ENCODE measurements at regions not wholly inside any gene's neighbourhood (a gene's known extent, or its start where the extent isn't known, plus 50 kb on each side); places are given as distances from the start of the nearest gene placed in this dataset.
"Not testable (repeated sequence)": the region's sequence is repeated elsewhere in the genome, so short reads cannot be mapped to it uniquely, and the experiment has no call there.

GRCh38 chr7:15096853-15097252, 194.3 kb upstream of the DGKB start:
- ChIA-PET POLR2A (no interaction called here), CTCF (no interaction called here)
- Mint-ChIP-seq H3K4me3 (no peak overlapping the region), H3K36me3 (ENCODE audit: low read depth) (no peaks in the 10 kb centered on the region), H3K9me3 (ENCODE audit: low read depth) (peaks cover 2% of the 10 kb centered on the region), H3K4me1 (no peaks in the 10 kb centered on the region), H3K27me3 (no peaks in the 10 kb centered on the region), H3K27ac (no peak overlapping the region)
- DNase-seq (no peak), ATAC-seq (no peak)
- intact Hi-C loops (cut with DNase I, micrococcal nuclease), result no loop called here

- H3K9me3 Mint-ChIP-seq (ENCODE audit: low read depth), result no peaks in the 10 kb centered on the region
- no peak overlapping the region for H3K4me3 Mint-ChIP-seq
- ChIA-PET POLR2A (no interaction called here), CTCF (no interaction called here)
- DNase-seq, result no peak
- intact Hi-C loops (cut with DNase I, micrococcal nuclease), result no loop called here
- no peak overlapping the region for H3K27ac Mint-ChIP-seq
- no peak for ATAC-seq
- no peaks in the 10 kb centered on the region for H3K36me3 Mint-ChIP-seq (ENCODE audit: low read depth)
- no peaks in the 10 kb centered on the region for H3K27me3 Mint-ChIP-seq
- no peaks in the 10 kb centered on the region for H3K4me1 Mint-ChIP-seq
These were observed 192.4 kb upstream of the DGKB start for GRCh38 chr7:15094989-15095388.

GRCh38 chr7:15087771-15088170, 185.2 kb upstream of the DGKB start:
- Mint-ChIP-seq H3K27ac (no peak overlapping the region), H3K9me3 (ENCODE audit: low read depth) (no peaks in the 10 kb centered on the region), H3K4me3 (no peak overlapping the region), H3K36me3 (ENCODE audit: low read depth) (no peaks in the 10 kb centered on the region), H3K27me3 (no peaks in the 10 kb centered on the region), H3K4me1 (no peaks in the 10 kb centered on the region)
- ATAC-seq, result no peak
- no peak for DNase-seq
- CTCF ChIA-PET, result no interaction called here
- POLR2A ChIA-PET, result no interaction called here
- intact Hi-C loops (cut with DNase I, micrococcal nuclease), result no loop called here

- no peaks in the 10 kb centered on the region for H3K9me3 Mint-ChIP-seq (ENCODE audit: low read depth)
- ChIA-PET POLR2A (no interaction called here), CTCF (no interaction called here)
- no peaks in the 10 kb centered on the region for H3K36me3 Mint-ChIP-seq (ENCODE audit: low read depth)
- H3K4me3 Mint-ChIP-seq, result no peak overlapping the region
- ATAC-seq, result no peak
- no peaks in the 10 kb centered on the region for H3K4me1 Mint-ChIP-seq
- H3K27me3 Mint-ChIP-seq, result no peaks in the 10 kb centered on the region
- no peak overlapping the region for H3K27ac Mint-ChIP-seq
- no peak for DNase-seq
- intact Hi-C loops (cut with DNase I, micrococcal nuclease), result no loop called here
These were observed 184.3 kb upstream of the DGKB start for GRCh38 chr7:15086862-15087261.

- no peak overlapping the region for H3K4me3 Mint-ChIP-seq
- no peaks in the 10 kb centered on the region for H3K9me3 Mint-ChIP-seq (ENCODE audit: low read depth)
- no peak for DNase-seq
- no peaks in the 10 kb centered on the region for H3K4me1 Mint-ChIP-seq
- ChIA-PET CTCF (no interaction called here), POLR2A (no interaction called here)
- H3K27ac Mint-ChIP-seq, result no peak overlapping the region
- no peak for ATAC-seq
- H3K27me3 Mint-ChIP-seq, result no peaks in the 10 kb centered on the region
- intact Hi-C loops (cut with DNase I, micrococcal nuclease), result no loop called here
- no peaks in the 10 kb centered on the region for H3K36me3 Mint-ChIP-seq (ENCODE audit: low read depth)
These were observed 183.6 kb upstream of the DGKB start for GRCh38 chr7:15086131-15086611.

GRCh38 chr7:15085366-15085765, 182.8 kb upstream of the DGKB start:
- ATAC-seq (no peak), DNase-seq (no peak)
- no peaks in the 10 kb centered on the region for H3K4me1 Mint-ChIP-seq
- no peaks in the 10 kb centered on the region for H3K9me3 Mint-ChIP-seq (ENCODE audit: low read depth)
- no peaks in the 10 kb centered on the region for H3K27me3 Mint-ChIP-seq
- H3K36me3 Mint-ChIP-seq (ENCODE audit: low read depth), result no peaks in the 10 kb centered on the region
- intact Hi-C loops (cut with DNase I, micrococcal nuclease), result no loop called here
- no peak overlapping the region for H3K27ac Mint-ChIP-seq
- no peak overlapping the region for H3K4me3 Mint-ChIP-seq
- ChIA-PET POLR2A (no interaction called here), CTCF (no interaction called here)

- no peaks in the 10 kb centered on the region for H3K4me1 Mint-ChIP-seq
- intact Hi-C loops (cut with DNase I, micrococcal nuclease), result no loop called here
- ATAC-seq (no peak), DNase-seq (no peak)
- H3K9me3 Mint-ChIP-seq (ENCODE audit: low read depth), result no peaks in the 10 kb centered on the region
- H3K4me3 Mint-ChIP-seq, result no peak overlapping the region
- ChIA-PET CTCF (no interaction called here), POLR2A (no interaction called here)
- no peak overlapping the region for H3K27ac Mint-ChIP-seq
- H3K27me3 Mint-ChIP-seq, result no peaks in the 10 kb centered on the region
- H3K36me3 Mint-ChIP-seq (ENCODE audit: low read depth), result no peaks in the 10 kb centered on the region
These were observed 181.8 kb upstream of the DGKB start for GRCh38 chr7:15084368-15084767.

- ChIA-PET POLR2A (no interaction called here), CTCF (interaction anchor here (0.9 kb wide), 1 partner anchor 65 kb away, joined by 3 read pairs; no protein-coding TSS in a partner anchor)
- Mint-ChIP-seq H3K9me3 (ENCODE audit: low read depth) (peaks cover 4% of the 10 kb centered on the region), H3K36me3 (ENCODE audit: low read depth) (no peaks in the 10 kb centered on the region), H3K4me3 (no peak overlapping the region), H3K27ac (no peak overlapping the region), H3K27me3 (no peaks in the 10 kb centered on the region), H3K4me1 (no peaks in the 10 kb centered on the region)
- DNase-seq (no peak), ATAC-seq (no peak)
- intact Hi-C loops (cut with DNase I, micrococcal nuclease), result no loop called here
These were observed 179.3 kb upstream of the DGKB start for GRCh38 chr7:15081891-15082290.

GRCh38 chr7:15073301-15073700, 170.8 kb upstream of the DGKB start:
- Mint-ChIP-seq H3K27me3 (no peaks in the 10 kb centered on the region), H3K27ac (no peak overlapping the region), H3K4me1 (no peaks in the 10 kb centered on the region), H3K9me3 (ENCODE audit: low read depth) (peaks cover 4% of the 10 kb centered on the region), H3K4me3 (no peak overlapping the region), H3K36me3 (ENCODE audit: low read depth) (no peaks in the 10 kb centered on the region)
- ChIA-PET CTCF (interaction anchor here (0.5 kb wide), 1 partner anchor 970 kb away, joined by 4 read pairs; no protein-coding TSS in a partner anchor), POLR2A (no interaction called here)
- intact Hi-C loops (cut with DNase I, micrococcal nuclease), result no loop called here
- ATAC-seq (no peak), DNase-seq (no peak)

GRCh38 chr7:15068324-15068723, 165.8 kb upstream of the DGKB start:
- no peak overlapping the region for H3K27ac Mint-ChIP-seq
- ATAC-seq (no peak), DNase-seq (no peak)
- no peaks in the 10 kb centered on the region for H3K27me3 Mint-ChIP-seq
- ChIA-PET CTCF (no interaction called here), POLR2A (no interaction called here)
- no peaks in the 10 kb centered on the region for H3K4me1 Mint-ChIP-seq
- H3K36me3 Mint-ChIP-seq (ENCODE audit: low read depth), result no peaks in the 10 kb centered on the region
- H3K4me3 Mint-ChIP-seq, result no peak overlapping the region
- H3K9me3 Mint-ChIP-seq (ENCODE audit: low read depth), result peaks cover 7% of the 10 kb centered on the region
- intact Hi-C loops (cut with DNase I, micrococcal nuclease), result no loop called here

- intact Hi-C loops (cut with DNase I, micrococcal nuclease), result no loop called here
- no peaks in the 10 kb centered on the region for H3K27me3 Mint-ChIP-seq
- no peak for ATAC-seq
- CTCF ChIA-PET, result no interaction called here
- H3K9me3 Mint-ChIP-seq (ENCODE audit: low read depth), result peaks cover 3% of the 10 kb centered on the region
- DNase-seq, result no peak
- no peak overlapping the region for H3K27ac Mint-ChIP-seq
- H3K4me3 Mint-ChIP-seq, result no peak overlapping the region
- H3K36me3 Mint-ChIP-seq (ENCODE audit: low read depth), result no peaks in the 10 kb centered on the region
- POLR2A ChIA-PET, result no interaction called here
- no peaks in the 10 kb centered on the region for H3K4me1 Mint-ChIP-seq
These were observed 154.7 kb upstream of the DGKB start for GRCh38 chr7:15057272-15057671.

GRCh38 chr7:15054304-15054703, 151.8 kb upstream of the DGKB start:
- H3K27me3 Mint-ChIP-seq; ATAC-seq; DNase-seq; H3K4me3 Mint-ChIP-seq; H3K4me1 Mint-ChIP-seq; H3K36me3 Mint-ChIP-seq (ENCODE audit: low read depth); POLR2A ChIA-PET; H3K27ac Mint-ChIP-seq; intact Hi-C loops (cut with DNase I, micrococcal nuclease): not testable (repeated sequence)
- CTCF ChIA-PET, result interaction anchor here (0.6 to 0.7 kb wide), 2 partner anchors 75 to 667 kb away, joined by 3 to 4 read pairs; no protein-coding TSS in a partner anchor
- H3K9me3 Mint-ChIP-seq (ENCODE audit: low read depth), result peaks cover 10% of the 10 kb centered on the region

- H3K9me3 Mint-ChIP-seq (ENCODE audit: low read depth), result peaks cover 10% of the 10 kb centered on the region
- no peak for DNase-seq
- H3K27ac Mint-ChIP-seq, result no peak overlapping the region
- H3K27me3 Mint-ChIP-seq, result no peaks in the 10 kb centered on the region
- intact Hi-C loops (cut with DNase I, micrococcal nuclease), result no loop called here
- POLR2A ChIA-PET, result no interaction called here
- no peak for ATAC-seq
- no peaks in the 10 kb centered on the region for H3K4me1 Mint-ChIP-seq
- H3K4me3 Mint-ChIP-seq, result no peak overlapping the region
- no peaks in the 10 kb centered on the region for H3K36me3 Mint-ChIP-seq (ENCODE audit: low read depth)
- CTCF ChIA-PET, result no interaction called here
These were observed 146.6 kb upstream of the DGKB start for GRCh38 chr7:15049157-15049556.
